ENCODE measurements at regions not wholly inside any gene's neighbourhood (a gene's known extent, or its start where the extent isn't known, plus 50 kb on each side); places are given as distances from the start of the nearest gene placed in this dataset.
A peak's percentile ranks its signal among the peaks of the same experiment; 100 is the strongest.
"Not testable (repeated sequence)": the region's sequence is repeated elsewhere in the genome, so short reads cannot be mapped to it uniquely, and the experiment has no call there.

- DNase-seq, result no peak
Measured at GRCh38 chr1:233435622-233436021, 108.1 kb downstream of the MAP3K21 start.

DNA sequence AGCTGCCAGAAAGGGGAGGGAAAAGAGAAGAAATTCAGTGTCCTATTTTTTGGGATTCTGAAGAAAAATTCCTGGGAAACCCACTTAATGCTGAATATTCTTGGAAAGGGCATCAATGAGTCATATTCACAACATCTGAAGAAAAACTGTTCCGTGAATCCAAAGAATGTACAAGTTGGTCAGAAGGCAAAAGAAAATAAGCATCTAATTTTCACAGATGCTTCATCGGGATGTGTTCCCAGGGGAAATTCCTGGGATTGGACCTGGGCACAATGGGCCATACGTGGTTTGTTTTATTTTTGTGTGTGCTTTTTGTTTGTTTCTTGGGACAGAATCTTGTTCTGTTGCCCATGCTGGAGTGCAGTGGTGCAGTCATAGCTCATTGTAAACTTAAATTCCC lies 112.2 kb downstream of the MAP3K21 start:
- DNase-seq, result no peak

- peak; percentile 51 for DNase-seq
Measured at GRCh38 chr1:233440951-233441401, 113.5 kb downstream of the MAP3K21 start.

DNA sequence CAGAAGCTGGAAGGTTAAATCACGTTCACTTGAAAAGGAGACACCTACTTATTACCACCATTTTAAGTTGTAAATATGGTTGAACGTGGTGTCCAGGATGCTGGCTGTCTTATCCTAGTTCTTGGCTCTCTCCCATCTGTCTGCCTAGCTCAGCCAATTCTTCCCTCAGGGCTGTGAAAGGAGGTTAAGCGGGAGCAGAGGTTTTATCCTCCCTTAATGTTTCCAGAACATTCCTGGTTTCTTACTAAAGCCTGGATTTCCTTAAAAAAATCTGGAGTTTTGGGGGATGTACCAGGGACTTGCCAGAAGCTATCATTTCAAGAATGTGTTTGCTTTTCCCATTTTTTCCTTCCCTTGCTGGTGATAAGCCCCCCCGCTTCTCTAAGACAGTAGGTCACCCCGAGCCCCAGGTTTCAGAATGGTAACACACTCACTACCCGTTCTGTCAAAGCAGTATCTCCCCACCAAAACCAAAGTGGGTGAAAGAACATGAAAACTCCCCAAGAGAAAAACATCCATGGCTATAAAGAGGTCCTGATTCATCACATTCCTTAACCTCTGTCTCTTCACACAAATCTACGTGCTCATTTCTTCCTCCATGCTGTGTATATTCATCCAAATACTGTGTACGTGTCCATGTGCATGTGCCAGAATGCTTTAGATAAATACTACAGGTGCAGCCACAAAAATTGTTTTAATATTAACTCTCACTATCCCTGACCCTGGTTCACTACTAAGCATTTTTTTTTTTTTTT lies 114.7 kb downstream of the MAP3K21 start:
- no peak for DNase-seq

DNA sequence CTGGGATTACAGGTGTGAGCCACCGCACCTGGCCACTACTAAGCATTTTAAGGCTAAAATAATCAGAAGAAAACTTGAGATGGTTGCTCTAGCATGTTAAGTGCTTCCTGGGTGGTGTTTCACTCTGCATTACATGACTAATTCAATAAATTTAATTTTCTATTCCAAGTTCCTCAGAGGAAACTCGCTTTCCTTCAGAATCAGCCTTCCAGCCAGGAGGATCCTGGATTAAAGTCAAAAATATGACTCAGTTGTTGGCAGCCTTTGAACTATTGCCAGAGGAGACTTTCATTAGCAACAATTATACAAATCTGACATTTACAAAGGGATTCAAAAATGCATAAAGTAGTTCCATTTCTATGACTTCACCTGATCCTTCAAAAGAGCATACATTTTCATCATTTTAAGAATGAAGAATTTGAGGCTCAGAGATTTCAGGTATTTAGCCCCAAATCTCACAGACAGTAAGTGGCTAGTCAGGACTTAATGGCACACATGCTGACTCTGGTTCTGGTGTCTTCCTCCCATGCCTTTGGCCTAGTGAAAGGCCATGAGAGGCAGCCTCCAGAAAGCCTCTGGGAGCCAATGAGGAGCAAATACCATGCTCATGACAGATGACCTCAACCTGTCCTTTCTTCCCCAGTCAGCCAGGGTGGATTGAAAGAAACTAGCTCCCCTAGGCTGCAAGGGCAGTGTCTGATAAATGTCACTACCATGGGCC lies 115.7 kb downstream of the MAP3K21 start:
- peak; percentile 23 for DNase-seq

DNA sequence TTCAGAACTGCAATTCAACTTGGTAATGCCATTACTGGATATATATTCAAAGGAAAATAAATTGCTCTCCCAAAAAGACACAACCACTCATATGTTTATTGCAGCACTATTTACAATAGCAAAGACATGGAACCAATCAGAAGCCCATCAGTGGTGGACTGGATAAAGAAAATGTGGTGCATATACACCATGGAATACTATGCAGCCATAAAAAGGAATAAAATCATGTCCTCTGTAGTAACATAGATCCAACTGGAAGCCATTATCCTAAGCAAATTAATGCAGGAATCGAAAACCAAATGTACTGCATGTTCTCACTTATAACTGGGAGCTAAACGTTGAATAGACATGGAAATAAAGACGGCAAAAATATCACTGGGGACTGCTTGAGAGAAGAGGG lies 117.0 kb downstream of the MAP3K21 start:
- DNase-seq, result no peak

- DNase-seq, result no peak
Measured at GRCh38 chr1:233445737-233446136, 118.2 kb downstream of the MAP3K21 start.

GRCh38 chr1:233446935-233447334 lies 119.4 kb downstream of the MAP3K21 start:
- no peak for DNase-seq

DNA sequence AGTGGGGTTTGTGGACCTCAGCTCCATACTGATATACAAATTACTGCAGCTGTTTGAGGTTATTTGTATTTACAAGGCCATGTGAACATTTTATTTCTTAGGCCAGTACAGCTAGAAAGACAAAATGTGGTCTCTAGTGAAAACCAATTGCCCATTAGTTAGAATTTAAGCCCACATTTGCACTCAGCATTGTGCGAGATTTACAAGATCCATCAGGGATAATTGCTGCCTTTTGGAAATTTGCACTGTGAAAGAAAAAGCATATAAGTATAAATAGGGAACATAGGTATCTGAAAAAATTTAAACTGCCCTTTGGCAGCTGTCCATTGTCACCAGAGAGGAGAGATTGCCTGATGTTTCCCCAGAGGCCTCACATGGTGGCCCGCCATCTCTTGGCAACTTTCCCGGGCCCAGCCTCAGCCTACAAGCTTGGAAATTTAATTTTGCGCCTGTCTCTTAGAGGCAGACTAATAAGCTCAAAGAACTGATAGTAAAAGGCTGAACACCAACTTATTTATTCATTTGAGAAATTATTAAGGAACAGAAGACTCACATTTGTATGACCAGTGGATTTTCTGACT lies 120.7 kb downstream of the MAP3K21 start:
- DNase-seq, result no peak

DNA sequence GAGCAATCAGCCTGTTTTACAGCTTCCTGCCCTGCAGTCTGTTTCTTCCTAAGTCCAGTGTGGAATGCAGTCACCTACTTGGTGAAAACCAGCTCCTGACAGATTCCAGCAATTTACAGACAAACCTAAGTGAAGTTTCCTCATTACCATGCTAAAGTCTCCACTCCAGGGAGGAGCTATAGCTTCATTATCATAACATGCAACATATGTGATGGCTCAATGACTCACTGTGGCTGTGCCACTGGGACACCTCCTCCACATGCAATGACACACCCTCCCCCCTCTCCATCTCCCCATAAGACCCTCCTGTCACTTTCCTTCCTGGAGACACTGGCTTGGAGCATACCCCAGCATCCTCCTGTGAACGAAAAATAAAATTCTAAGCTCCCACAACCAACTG lies 125.2 kb downstream of the MAP3K21 start:
- DNase-seq, result no peak

DNA sequence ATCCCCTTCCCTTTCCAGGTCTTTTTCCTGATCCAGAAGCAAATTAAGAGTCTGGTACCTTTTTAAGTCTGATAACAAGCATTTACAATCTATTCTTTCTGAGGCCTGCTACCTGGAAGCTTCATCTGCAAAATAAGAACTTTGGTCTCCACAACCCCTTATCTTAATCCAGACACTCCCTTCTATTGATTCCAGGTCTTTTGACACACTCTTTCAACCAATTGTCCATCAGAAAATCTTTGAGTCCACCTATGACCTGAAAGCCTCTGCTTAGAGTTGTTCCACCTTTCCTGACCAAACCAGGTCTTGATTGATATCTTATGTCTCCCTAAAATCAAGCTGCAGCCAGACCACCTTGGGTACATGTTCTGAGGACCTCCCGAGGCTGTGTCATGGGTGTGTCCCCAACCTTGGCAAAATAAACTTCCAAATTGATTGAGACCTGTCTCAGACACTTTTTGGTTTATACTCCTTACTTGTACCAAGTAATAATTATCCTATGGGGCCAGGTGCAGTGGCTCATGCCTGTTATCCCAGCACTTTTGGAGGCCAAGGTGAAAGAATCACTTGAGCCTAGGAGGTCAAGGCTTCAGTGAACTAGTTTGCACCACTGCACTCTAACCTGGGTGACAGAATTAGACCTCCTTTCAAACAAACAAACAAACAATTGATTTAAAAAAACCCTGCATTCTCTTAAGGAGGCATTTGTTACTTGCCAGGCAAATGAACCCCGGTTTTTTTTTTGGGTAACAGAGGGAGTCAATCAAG lies 126.1 kb downstream of the MAP3K21 start:
- no peak for DNase-seq

DNA sequence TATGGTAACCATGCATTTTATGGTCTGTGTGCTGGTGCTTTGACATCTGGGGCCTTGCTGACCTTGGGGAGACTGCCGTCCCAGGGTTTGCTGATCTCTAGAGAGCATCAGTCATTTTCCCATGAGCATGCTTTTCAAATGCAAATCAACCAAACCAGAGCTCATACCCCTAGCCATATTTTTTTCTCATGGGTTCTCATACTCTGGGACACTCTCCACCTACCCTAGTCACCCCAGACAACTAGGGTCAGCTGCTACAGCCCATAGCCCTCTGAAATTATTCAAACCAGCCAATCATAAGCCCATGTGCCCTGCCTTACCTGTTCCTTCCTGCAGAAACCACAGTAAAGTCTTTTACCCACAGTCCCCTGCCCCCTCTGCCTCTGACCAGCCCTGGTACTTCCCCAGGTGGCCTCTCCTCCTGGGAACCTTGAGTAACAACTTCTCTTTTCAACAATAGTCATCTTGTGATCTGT lies 132.0 kb downstream of the MAP3K21 start:
- DNase-seq, result no peak

- no peak for DNase-seq
Measured at GRCh38 chr1:233459968-233460367, 132.4 kb downstream of the MAP3K21 start.

DNA sequence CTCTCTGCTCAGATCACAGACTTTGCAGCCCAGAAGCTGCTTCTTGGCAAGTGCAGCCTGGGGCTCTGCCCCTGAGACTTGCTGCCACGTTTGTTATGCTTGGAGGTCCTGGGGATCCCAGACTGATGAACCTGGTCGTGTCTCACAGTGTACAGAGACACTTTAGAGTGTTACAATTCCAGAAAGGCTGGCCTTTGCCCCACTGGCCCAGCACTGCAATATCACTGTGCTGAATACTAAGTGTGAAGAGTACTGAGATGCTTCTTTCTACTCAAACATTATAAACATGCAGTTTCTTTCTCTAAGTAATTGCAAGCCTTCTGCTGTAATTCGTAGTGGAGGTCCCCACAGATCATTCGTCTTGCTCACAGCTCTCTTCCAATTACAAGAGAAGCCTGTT lies 133.2 kb downstream of the MAP3K21 start:
- no peak for DNase-seq

DNA sequence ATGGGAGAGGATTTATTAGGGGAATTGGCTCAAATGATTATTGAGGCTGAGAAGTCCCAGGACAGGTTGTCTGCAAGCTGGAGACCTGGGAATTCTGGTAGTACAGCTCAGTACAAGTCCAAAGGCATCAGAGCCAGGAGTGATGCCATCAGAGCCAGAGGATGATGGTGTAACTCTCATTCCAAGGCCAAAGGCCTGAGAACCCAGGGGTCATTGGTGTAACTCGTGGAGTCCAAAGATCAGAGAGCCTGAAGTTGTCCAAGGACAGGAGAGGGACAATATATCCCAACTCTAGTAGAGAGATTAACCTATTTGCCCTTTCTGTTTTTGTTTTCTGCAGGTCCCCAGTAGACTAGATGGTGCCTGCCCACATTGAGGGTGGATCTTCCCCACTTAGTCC lies 134.3 kb downstream of the MAP3K21 start:
- no peak for DNase-seq

GRCh38 chr1:233463333-233463732 lies 135.8 kb downstream of the MAP3K21 start:
- DNase-seq, result no peak

DNA sequence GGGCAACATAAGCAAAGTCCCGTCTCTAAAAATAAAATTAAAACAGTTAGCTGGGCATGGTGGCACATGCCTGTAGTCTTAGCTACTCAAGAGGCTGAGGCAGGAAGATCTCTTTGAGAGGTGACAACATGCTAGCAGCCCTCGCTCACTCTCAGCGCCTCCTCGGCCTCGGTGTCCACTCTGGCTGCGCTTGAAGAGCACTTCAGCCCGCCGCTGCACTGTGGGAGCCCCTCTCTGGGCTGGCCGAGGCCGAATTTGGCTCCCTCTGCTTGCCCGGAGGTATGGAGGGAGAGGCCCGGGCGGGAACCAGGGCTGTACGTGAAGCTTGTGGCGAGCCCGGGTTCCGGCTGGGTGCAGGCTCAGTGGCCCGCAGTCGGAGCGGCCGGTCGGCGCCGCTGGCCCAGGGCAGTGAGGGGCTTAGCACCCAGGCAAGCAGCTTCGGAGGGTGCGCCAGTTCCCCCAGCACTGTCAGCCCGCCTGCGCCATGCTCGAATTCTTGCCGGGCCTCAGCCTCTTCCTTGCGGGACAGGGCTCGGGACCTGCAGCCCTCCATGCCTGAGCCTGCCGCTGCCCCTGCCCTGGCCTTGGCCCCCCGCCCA lies 138.3 kb downstream of the MAP3K21 start:
- DNase-seq, result no peak

DNA sequence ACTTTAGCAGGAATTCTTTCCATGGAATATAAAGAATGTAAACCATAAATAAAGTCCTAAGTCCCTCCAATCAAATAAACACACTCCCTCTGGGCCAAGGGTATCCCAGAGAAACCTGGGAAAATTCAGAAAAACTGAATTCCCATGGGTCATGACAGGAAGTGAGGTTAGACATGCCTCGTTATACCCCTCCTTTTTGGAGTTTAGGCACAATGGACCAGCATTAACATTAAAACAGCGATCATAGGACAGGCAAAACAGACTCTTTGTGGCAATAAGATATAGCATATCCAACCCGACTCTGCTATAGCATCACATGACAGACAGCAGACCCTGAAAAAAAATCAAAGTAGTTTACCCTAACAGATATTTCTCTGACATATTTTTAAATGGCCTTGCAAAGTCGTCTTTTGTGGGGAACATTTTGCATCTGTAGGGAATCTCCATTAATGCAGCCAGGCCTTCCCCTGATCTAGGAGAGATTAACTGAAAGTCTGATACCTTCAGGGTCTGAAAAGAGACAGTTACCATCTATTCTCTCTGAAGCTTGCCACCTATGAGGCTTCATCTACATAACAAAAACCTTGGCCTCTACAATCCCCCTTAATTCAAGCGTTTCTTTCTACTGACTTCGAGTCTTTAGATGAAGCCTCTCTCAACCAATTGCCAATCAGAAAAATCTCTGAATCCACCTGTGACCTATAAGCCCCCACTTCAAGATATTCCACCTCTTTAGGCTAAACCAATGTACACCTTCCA lies 143.0 kb upstream of the KCNK1 start:
- no peak for DNase-seq

DNA sequence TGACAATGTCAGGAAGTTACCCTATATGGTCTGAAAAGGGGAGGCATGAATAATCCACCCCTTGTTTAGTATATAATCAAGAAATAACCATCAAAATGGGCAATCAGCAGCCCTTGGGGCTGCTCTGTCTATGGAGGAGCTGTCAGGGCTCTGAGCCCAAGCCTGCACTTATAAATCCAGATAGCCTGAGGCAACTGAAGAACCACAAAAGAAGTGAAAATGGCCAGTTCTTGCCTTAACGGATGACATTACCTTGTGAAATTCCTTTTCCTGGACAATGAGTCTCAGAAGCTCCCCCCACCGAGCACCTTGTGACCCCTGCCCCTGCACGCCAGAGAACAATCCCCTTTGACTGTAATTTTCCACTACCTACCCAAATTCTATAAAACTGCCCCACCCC lies 142.1 kb upstream of the KCNK1 start:
- DNase-seq, result not testable (repeated sequence)

DNA sequence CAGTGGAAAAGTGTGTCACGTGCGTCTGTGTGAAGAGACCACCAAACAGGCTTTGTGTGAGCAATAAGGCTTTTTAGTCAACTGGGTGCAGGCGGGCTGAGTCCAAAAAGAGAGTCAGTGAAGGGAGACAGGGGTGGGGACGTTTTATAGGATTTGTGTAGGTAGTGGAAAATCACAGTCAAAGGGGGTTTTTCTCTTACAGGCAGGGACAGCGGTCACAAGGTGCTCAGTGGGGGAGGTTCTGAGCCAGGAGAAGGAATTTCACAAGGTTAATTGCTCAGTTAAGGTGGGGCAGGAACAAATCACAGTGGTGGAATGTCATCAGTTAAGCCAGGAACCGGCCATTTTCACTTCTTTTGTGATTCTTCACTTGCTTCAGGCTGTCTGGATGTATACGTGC lies 141.1 kb upstream of the KCNK1 start:
- DNase-seq, result not testable (repeated sequence)

GRCh38 chr1:233473549-233474204 lies 140.2 kb upstream of the KCNK1 start:
- no peak for DNase-seq
